ENCODE measurements at regions not wholly inside any gene's neighbourhood (a gene's known extent, or its start where the extent isn't known, plus 50 kb on each side); places are given as distances from the start of the nearest gene placed in this dataset.
A peak's percentile ranks its signal among the peaks of the same experiment; 100 is the strongest.

GRCh38 chr5:124906339-124907097, 160.1 kb upstream of the ZNF608 start:
- Histone ChIP-seq H3K4me3 (no peak overlapping the region), H3K4me1 (peaks cover 52 to 78% (median 59%) of the 10 kb centered on the region in 4 donors), H3K27ac (replicated peaks in 1 of 4) (peak overlapping the region; percentile 68 to 80 (median 74)), H3K36me3 (no peaks in the 10 kb centered on the region), H3K9me3 (no peaks in the 10 kb centered on the region), H3K27me3 (no peaks in the 10 kb centered on the region)
- no peak for DNase-seq (ENCODE audit: extremely low spot score)
- TF ChIP-seq, protein P1, sequence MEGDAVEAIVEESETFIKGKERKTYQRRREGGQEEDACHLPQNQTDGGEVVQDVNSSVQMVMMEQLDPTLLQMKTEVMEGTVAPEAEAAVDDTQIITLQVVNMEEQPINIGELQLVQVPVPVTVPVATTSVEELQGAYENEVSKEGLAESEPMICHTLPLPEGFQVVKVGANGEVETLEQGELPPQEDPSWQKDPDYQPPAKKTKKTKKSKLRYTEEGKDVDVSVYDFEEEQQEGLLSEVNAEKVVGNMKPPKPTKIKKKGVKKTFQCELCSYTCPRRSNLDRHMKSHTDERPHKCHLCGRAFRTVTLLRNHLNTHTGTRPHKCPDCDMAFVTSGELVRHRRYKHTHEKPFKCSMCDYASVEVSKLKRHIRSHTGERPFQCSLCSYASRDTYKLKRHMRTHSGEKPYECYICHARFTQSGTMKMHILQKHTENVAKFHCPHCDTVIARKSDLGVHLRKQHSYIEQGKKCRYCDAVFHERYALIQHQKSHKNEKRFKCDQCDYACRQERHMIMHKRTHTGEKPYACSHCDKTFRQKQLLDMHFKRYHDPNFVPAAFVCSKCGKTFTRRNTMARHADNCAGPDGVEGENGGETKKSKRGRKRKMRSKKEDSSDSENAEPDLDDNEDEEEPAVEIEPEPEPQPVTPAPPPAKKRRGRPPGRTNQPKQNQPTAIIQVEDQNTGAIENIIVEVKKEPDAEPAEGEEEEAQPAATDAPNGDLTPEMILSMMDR (IDR thresholded peaks at IDR 0.05) = peak in 1 of 3 experiments; percentile 19
- TF ChIP-seq POLR2A (IDR thresholded peaks at IDR 0.05; ENCODE audit: low read depth) (no peak), POLR2AphosphoS5 (IDR thresholded peaks at IDR 0.05) (peak; percentile 75 to 79), EP300 (IDR thresholded peaks at IDR 0.05) (no peak)
- intact Hi-C loops (cut with DNase I) = loop anchor here (10.0 kb wide), 1 partner anchor 152 kb away; no protein-coding TSS in a partner anchor
- 2% methylated on average over 6 of the region's 6 CpGs for WGBS

- intact Hi-C loops (cut with DNase I) = loop anchor here (10.0 kb wide), 1 partner anchor 152 kb away; no protein-coding TSS in a partner anchor
These were observed 160.7 kb upstream of the ZNF608 start for GRCh38 chr5:124907098-124907644.

GRCh38 chr5:124908581-124909451, 162.4 kb upstream of the ZNF608 start:
- intact Hi-C loops (cut with DNase I) = loop anchor here (10.0 kb wide), 1 partner anchor 154 kb away; no protein-coding TSS in a partner anchor
- TF ChIP-seq, protein P1 (IDR thresholded peaks at IDR 0.05) = no peak
- TF ChIP-seq POLR2AphosphoS5 (IDR thresholded peaks at IDR 0.05) = no peak
- no peak for TF ChIP-seq EP300 (IDR thresholded peaks at IDR 0.05)
- TF ChIP-seq POLR2A (IDR thresholded peaks at IDR 0.05; ENCODE audit: low read depth) = no peak
- Histone ChIP-seq H3K27me3 (no peaks in the 10 kb centered on the region), H3K4me3 (no peak overlapping the region), H3K27ac (replicated peaks in 1 of 4) (peak overlapping the region in 3 of 4 donors; percentile 9 to 30 (median 16)), H3K9me3 (no peaks in the 10 kb centered on the region), H3K4me1 (peaks cover 44 to 62% (median 47%) of the 10 kb centered on the region in 4 donors), H3K36me3 (no peaks in the 10 kb centered on the region)
- no peak for DNase-seq (ENCODE audit: extremely low spot score)
- WGBS = 69% methylated on average over 7 of the region's 7 CpGs

More at GRCh38 chr5:124907098-124907644, 160.7 kb upstream of the ZNF608 start:
- peak overlapping the region; percentile 68 to 80 (median 74) for H3K27ac ChIP-seq (replicated peaks in 1 of 4)
- H3K27me3 ChIP-seq = no peaks in the 10 kb centered on the region
- H3K4me1 ChIP-seq = peaks cover 47 to 71% (median 53%) of the 10 kb centered on the region in 4 donors
- no peak overlapping the region for H3K4me3 ChIP-seq
- TF ChIP-seq, protein P1 (IDR thresholded peaks at IDR 0.05) = no peak
- no peak for TF ChIP-seq POLR2A (IDR thresholded peaks at IDR 0.05; ENCODE audit: low read depth)
- TF ChIP-seq POLR2AphosphoS5 (IDR thresholded peaks at IDR 0.05) = no peak
- no peak for TF ChIP-seq EP300 (IDR thresholded peaks at IDR 0.05)
- WGBS = 89% methylated on average over 12 of the region's 12 CpGs
- no peaks in the 10 kb centered on the region for H3K36me3 ChIP-seq
- no peak for DNase-seq (ENCODE audit: extremely low spot score)
- no peaks in the 10 kb centered on the region for H3K9me3 ChIP-seq

DNA sequence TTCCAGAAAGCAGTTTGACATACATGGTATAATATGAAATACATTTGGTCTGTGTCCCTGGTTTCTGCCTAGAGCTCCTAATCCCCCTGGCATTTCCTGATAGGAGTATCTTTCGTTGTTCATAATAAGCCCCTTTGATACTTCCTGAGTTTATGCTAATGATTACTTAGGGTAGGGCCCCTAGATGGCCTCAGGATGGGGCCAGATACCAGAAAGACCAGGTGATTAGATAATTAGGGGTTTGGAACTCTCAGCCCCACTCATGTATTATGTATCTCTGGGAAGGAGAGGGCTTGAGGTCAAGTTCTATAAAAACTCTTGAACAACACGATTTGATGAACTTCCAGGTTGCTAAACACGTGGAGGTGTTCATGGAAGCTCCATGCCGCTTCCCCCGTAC, 163.3 kb upstream of the ZNF608 start:
- TF ChIP-seq POLR2AphosphoS5 (IDR thresholded peaks at IDR 0.05) (no peak), POLR2A (IDR thresholded peaks at IDR 0.05; ENCODE audit: low read depth) (no peak), EP300 (IDR thresholded peaks at IDR 0.05) (no peak)
- TF ChIP-seq, protein P1 (IDR thresholded peaks at IDR 0.05) = no peak
- H3K4me3 ChIP-seq = no peak overlapping the region
- H3K27me3 ChIP-seq = no peaks in the 10 kb centered on the region
- peaks cover 44 to 62% (median 47%) of the 10 kb centered on the region in 4 donors for H3K4me1 ChIP-seq
- no peaks in the 10 kb centered on the region for H3K9me3 ChIP-seq
- WGBS = 97% methylated on average over 5 of the region's 5 CpGs
- H3K27ac ChIP-seq (replicated peaks in 1 of 4) = no peak overlapping the region
- intact Hi-C loops (cut with DNase I) = loop anchor here (10.0 kb wide), 1 partner anchor 155 kb away; no protein-coding TSS in a partner anchor
- no peak for DNase-seq (ENCODE audit: extremely low spot score)
- no peaks in the 10 kb centered on the region for H3K36me3 ChIP-seq

All from esophagus muscularis mucosa (tissue), 4 donors.